Fibroblast of skin of back (primary cell): ENCODE measurements at regions not wholly inside any gene's neighbourhood (a gene's known extent, or its start where the extent isn't known, plus 50 kb on each side); places are given as distances from the start of the nearest gene placed in this dataset.
A peak's percentile ranks its signal among the peaks of the same experiment; 100 is the strongest.
"Not testable (repeated sequence)": the region's sequence is repeated elsewhere in the genome, so short reads cannot be mapped to it uniquely, and the experiment has no call there.

ENCODE experiments used
- DNase-seq: peaks from one replicate; pipeline ENCODE4 v3.0.0-alpha.2; 2013

DNA sequence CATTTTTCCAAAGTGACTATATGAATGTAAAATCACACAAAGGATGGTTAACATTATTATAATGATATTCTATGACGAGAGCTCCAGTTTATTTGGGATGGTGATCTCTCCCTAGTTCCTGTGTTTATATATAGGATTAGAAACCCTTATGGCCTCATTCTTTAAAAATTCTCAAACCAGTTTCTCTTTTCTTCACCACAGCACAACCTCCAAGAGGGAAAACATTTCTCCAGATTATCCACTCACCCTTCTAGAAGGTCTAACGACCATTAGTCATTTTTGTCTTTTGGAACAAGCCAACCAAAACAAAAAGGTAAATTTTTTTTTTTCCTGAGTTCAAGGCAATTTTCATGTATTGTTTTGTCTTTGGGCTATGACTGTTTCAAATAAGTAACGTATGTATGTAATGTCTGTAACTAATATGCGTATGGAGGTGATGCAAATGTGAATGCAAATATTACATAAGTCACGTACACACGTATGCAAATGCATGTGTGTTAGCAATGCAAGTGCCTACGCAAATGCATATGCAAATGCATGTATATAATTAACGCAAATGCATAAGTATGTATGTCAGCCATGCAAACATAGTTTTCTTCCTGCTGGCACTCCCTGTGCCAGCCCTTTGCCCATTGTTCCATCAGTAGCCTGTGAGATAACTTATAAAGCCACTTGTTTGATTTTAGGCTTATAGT, 72.5 kb upstream of the MORC3 start:
- peak; percentile 81 for DNase-seq

- no peak for DNase-seq
Measured at GRCh38 chr21:36249576-36250422, 70.2 kb upstream of the MORC3 start.

DNA sequence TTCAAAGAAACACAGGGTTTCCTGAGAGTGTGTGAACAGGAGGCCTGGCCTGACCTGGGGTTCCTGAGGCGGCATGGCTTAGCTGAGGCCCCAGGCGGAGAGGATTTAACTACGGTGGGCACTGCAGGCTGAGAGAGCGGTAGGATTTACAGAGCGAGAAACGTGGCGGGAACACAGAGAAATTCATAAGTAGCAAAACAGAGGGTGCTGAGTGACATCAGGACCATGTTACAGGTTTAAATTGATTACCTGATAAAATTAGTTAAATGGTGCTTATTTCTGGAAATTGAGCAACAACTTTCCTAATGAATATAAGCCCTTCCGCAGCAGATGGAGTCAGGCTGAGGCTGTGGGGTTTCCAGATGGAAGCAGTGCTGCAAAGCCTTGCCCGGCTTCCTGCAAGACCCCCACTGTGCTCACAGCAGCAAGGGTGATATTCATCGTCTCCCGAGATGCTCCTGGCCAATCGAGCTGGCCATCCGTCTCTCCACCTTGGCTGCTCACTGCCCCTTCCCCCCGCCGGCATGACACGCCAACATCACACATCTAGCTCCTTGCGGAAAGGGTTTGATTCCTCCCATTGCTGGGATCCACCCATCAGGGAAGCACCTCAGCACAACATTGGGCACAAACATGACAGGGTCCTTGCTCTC, 69.4 kb upstream of the MORC3 start:
- no peak for DNase-seq

- no peak for DNase-seq
Measured at GRCh38 chr21:36254106-36254941, 65.7 kb upstream of the MORC3 start.

DNA sequence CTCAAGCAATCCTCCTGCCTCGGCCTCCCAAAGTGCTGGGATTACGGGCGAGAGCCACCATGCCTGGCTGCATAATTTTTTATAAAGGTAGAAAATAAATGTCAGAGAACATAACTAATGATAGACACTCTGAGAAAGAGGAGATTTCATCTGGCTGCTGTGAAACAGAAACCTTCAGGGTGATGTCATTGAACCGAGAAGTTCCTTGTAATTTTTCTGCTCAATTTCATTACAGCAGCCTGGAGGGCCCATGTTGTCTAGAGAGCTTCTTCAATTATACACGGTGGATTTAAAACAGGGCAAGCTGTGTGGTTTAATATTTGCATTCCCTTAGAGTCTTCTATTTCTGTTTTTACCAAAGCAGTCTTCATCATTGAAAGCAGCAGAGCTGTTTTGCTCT, 64.3 kb upstream of the MORC3 start:
- no peak for DNase-seq

GRCh38 chr21:36257657-36258056, 62.3 kb upstream of the MORC3 start:
- no peak for DNase-seq

DNA sequence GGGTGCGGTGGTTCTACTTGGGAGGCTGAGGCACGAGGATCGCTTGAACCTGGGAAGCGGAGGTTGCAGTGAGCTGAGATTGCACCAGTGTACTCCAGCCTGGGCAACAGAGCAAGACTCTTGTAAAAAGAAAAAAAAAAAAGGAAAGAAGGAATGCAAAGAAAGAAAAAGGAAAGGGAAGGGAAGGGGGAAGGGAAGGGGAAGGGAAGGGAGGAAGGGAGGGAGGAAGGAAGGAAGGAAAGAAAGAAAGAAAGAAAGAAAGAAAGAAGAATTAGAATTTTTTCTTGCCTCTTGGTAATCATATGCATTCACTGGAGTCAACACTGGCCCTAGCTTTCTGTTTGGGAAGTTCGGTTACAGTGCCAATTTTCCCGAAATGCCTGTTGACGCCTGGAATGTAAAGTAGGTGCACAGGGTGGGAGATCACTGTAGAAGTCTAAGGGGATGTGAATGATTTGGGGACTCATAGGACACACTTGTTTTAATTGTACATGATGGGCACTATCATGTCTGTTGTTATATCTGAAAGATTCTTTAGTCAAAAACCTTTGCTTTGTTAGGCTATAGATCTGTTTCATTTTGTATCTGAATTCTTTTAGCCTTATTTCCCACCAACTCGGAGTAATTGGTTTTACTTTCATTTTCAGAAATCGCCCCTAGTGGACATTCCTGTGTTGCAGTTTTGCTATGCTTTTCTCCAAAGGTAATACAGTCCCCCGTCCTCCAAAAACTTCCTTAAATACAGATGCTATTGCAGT, 59.8 kb upstream of the MORC3 start:
- peak; percentile 67 for DNase-seq

DNA sequence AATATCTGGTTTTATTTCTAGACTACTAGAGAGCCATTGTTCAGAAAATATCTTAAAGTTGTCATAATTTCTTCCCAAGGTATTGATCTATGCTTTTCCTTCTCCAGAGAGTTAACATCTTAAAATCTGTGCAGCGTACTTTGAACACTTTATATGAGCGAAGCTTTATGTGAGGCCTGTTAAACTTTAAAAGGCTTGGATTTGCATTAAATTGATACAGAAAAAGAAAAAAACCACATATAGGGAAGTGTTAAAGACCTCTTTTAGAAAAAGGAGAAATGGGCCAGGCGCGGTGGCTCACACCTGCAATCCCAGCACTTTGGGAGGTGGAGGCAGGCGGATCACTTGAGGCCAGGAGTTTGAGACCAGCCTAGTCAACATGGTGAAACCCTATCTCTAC, 59.2 kb upstream of the MORC3 start:
- DNase-seq, result no peak

DNA sequence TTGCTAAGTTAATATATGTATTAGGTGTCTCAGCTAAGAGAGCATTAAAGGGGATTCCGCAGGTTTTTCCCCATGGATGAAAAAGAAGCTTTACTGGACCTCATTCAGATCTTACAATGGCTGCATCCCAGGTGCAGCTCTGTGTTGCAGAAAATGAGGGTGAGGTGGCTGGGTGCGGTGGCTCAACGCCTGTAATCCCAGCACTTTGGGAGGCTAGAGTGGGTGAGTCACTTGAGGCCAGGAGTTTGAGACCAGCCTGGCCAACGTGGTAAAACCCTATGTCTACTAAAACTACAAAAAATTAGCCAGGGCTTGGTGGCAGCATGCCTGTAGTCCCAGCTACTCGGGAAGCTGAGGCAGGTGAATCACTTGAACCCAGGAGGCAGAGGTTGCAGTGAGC, 58.5 kb upstream of the MORC3 start:
- DNase-seq, result no peak

DNA sequence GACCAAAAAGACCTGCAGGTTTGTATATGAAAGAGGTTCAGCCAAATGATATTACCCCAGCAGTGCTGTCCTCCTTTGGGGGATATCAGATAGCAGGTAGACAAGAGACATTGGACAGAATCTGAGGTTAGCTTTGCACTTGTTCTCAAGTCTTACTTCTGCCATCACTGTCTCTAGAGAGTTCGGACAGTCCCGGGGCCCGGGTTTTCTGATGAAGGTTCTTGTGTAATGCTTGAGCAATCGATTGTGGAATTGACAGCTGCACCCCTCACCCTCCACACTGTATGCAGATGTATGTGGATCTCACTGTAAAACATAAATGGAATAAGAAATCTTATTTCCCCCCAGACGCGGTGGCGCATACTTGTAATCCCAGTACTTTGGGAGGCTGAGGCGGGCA, 56.2 kb upstream of the MORC3 start:
- no peak for DNase-seq

DNA sequence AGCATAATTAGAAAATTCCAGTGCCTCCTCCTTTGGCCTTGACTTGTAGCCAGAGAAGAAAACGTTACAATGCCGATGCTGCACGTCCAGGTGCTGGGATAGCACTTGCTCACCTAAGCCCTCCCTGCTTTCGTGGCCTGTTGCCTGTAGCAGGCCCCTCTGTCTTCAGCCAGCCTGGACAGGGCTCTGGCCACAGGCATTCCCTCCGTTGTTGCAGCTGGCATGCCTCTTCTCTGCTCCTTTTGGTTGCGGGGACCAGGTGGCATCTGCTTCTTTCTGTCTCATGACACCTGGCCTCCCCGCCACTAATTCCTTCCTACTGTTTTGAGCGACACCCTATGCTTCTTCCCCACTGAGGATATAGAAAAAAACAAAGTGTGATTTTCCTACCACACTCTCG, 54.6 kb upstream of the MORC3 start:
- no peak for DNase-seq

GRCh38 chr21:36267828-36268227, 52.2 kb upstream of the MORC3 start:
- DNase-seq, result not testable (repeated sequence)

DNA sequence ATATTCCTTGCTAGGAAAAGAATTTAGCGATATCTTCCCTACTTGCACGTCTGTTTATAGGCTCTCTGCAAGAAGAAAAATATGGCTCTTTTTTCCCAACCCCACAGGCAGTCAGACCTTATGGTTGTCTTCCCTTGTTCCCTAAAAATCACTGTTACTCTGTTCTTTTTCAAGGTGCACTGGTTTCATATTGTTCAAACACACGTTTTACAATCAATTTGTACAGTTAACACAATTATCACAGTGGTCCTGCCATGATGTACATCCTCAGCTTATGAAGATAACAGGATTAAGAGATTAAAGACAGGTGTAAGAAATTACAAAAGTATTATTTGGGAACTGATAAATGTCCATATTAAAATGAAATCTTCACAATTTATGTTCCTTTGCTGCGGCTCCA, 51.7 kb upstream of the MORC3 start:
- DNase-seq, result not testable (repeated sequence)
